H1 (cell line): ENCODE measurements at regions not wholly inside any gene's neighbourhood (a gene's known extent, or its start where the extent isn't known, plus 50 kb on each side); places are given as distances from the start of the nearest gene placed in this dataset.

Experiments used
- CTCF ChIA-PET: fragments of 300-600 bp; sonication (Branson Sonifier 250); formaldehyde crosslinking; loops from one replicate; lab custom pipeline; 2021; ENCODE audit not compliant: partially characterized antibody; lab: Charles Lee
- POLR2A ChIA-PET: fragments of 300-600 bp; sonication (Branson Sonifier 250); formaldehyde crosslinking; loops from one replicate; lab custom pipeline; 2021; ENCODE audit warnings: inconsistent platforms; ENCODE audit not compliant: partially characterized antibody; lab: Charles Lee
- DNase-seq, 2 experiments: peaks; one replicate each; pipeline versions ENCODE4 v3.0.0 to v3.0.0-alpha.2; 2010 to 2022; ENCODE audit warnings: low spot score in 2 of 2, low read depth in 1 of 2, mixed read lengths in 1 of 2
- FAIRE-seq: peaks from 2 replicates; lab custom pipeline; 2011; peaks lifted over from hg19 to GRCh38; lab: Jason Lieb, UNC
- H2AFZ ChIP-seq: 2 replicates; pipeline ENCODE4 v1.8.1; 2012; ENCODE audit warnings: low read length, inconsistent platforms
- H2AK5ac ChIP-seq: 2 replicates; pipeline ENCODE4 v1.6.1; 2013; ENCODE audit warnings: low read depth, low read length
- H2BK120ac ChIP-seq: replicated peaks from 2 replicates; pipeline ENCODE3; 2013; ENCODE audit warnings: low read depth, low read length, inconsistent platforms
- H2BK12ac ChIP-seq: 2 replicates; pipeline ENCODE4 v1.6.1; 2013; ENCODE audit warnings: low read depth, low read length
- H2BK15ac ChIP-seq: 2 replicates; pipeline ENCODE4 v1.6.1; 2013; ENCODE audit warnings: low read length
- H2BK20ac ChIP-seq: 2 replicates; pipeline ENCODE4 v1.6.1; 2013; ENCODE audit warnings: low read length
- H2BK5ac ChIP-seq: 2 replicates; pipeline ENCODE4 v1.6.1; 2013; ENCODE audit warnings: low read depth, low read length
- H3K14ac ChIP-seq: 2 replicates; pipeline ENCODE4 v1.6.1; 2013; ENCODE audit warnings: inconsistent platforms; ENCODE audit not compliant: insufficient read length
- H3K18ac ChIP-seq: 2 replicates; pipeline ENCODE4 v1.6.1; 2013; ENCODE audit warnings: low read length; ENCODE audit errors: extremely low read depth
- H3K23ac ChIP-seq: 2 replicates; pipeline ENCODE4 v1.6.1; 2013; ENCODE audit warnings: inconsistent platforms; ENCODE audit not compliant: insufficient read length
- H3K23me2 ChIP-seq: 2 replicates; pipeline ENCODE4 v1.6.1; 2013; ENCODE audit warnings: low read depth, low read length
- H3K27ac ChIP-seq: 2 replicates; pipeline ENCODE4 v1.6.1; 2011; ENCODE audit warnings: low read depth, low read length, inconsistent platforms
- H3K27me3 ChIP-seq, 4 experiments: replicated peaks in 1 of 4; 1 replicate in 1 of 4; 2 replicates in 3 of 4; pipeline versions ENCODE4 v1.6.1 to v1.8.1; 2011 to 2013; ENCODE audit warnings: low read length in 3 of 4, mild to moderate bottlenecking in 3 of 4, inconsistent platforms in 2 of 4, mixed read lengths in 2 of 4, moderate library complexity in 1 of 4; ENCODE audit not compliant: control insufficient read depth in 3 of 4, insufficient read depth in 3 of 4; ENCODE audit errors: extremely low read depth in 1 of 4
- H3K36me3 ChIP-seq, 4 experiments: 2 replicates each; pipeline versions ENCODE4 v1.6.1 to v1.8.1; 2011 to 2013; ENCODE audit warnings: mild to moderate bottlenecking in 4 of 4, low read length in 3 of 4, moderate library complexity in 2 of 4, control low read depth in 1 of 4, inconsistent platforms in 1 of 4; ENCODE audit not compliant: insufficient read depth in 4 of 4, control insufficient read depth in 2 of 4
- H3K4ac ChIP-seq: replicated peaks from 2 replicates; pipeline ENCODE3; 2013; ENCODE audit warnings: low read length, low read depth, mixed read lengths, inconsistent platforms; ENCODE audit not compliant: insufficient read length
- H3K4me1 ChIP-seq, 4 experiments: replicated peaks in 1 of 4; 1 replicate in 1 of 4; 2 replicates in 3 of 4; pipeline versions ENCODE4 v1.6.1 to v1.8.1; 2011 to 2013; ENCODE audit warnings: low read length in 3 of 4, inconsistent platforms in 2 of 4, mixed read lengths in 1 of 4; ENCODE audit not compliant: insufficient read depth in 4 of 4, control insufficient read depth in 3 of 4
- H3K4me2 ChIP-seq, 2 experiments: 2 replicates each; pipeline versions ENCODE4 v1.6.1 to v1.8.1; 2011 to 2013; ENCODE audit warnings: low read depth in 2 of 2, low read length in 2 of 2, control low read depth in 1 of 2, inconsistent platforms in 1 of 2, mild to moderate bottlenecking in 1 of 2; ENCODE audit not compliant: insufficient read depth in 1 of 2
- H3K4me3 ChIP-seq, 4 experiments: fragments of 200-600, 300-600 bp in 1 of 4; sonication (generic), shearing (Covaris generic), sonication (Bioruptor Twin) in 1 of 4; 2 replicates each; pipeline versions ENCODE4 v1.5.1 to v1.8.1; 2011 to 2016; ENCODE audit warnings: low read length in 4 of 4, low read depth in 3 of 4, control low read depth in 2 of 4, inconsistent platforms in 2 of 4, mild to moderate bottlenecking in 2 of 4, mixed read lengths in 1 of 4, moderate library complexity in 1 of 4; ENCODE audit not compliant: insufficient read depth in 2 of 4; ENCODE audit errors: extremely low read depth in 1 of 4
- H3K56ac ChIP-seq: replicated peaks from 2 replicates; pipeline ENCODE3; 2013; ENCODE audit warnings: low read depth, mild to moderate bottlenecking, mixed read lengths, low read length, inconsistent platforms; ENCODE audit not compliant: insufficient read length
- H3K79me1 ChIP-seq: 2 replicates; pipeline ENCODE4 v1.6.1; 2013; ENCODE audit warnings: low read depth, low read length, control low read depth
- H3K79me2 ChIP-seq, 2 experiments: 2 replicates each; pipeline versions ENCODE4 v1.6.1 to v1.8.1; 2012 to 2013; ENCODE audit warnings: low read length in 2 of 2, mild to moderate bottlenecking in 2 of 2, inconsistent platforms in 1 of 2; ENCODE audit not compliant: insufficient read depth in 2 of 2, control insufficient read depth in 1 of 2
- H3K9ac ChIP-seq, 4 experiments: replicated peaks in 1 of 4; 1 replicate in 1 of 4; 2 replicates in 3 of 4; pipeline versions ENCODE4 v1.6.1 to v1.8.1; 2011 to 2013; ENCODE audit warnings: low read depth in 3 of 4, low read length in 3 of 4, control low read depth in 2 of 4, mild to moderate bottlenecking in 2 of 4, moderate library complexity in 2 of 4, inconsistent platforms in 1 of 4; ENCODE audit errors: extremely low read depth in 1 of 4
- H3K9me3 ChIP-seq, 2 experiments: 2 replicates each; pipeline versions ENCODE4 v1.6.1 to v1.8.1; 2012 to 2013; ENCODE audit warnings: mild to moderate bottlenecking in 2 of 2, moderate library complexity in 2 of 2, control low read depth in 1 of 2, inconsistent platforms in 1 of 2, low read depth in 1 of 2, low read length in 1 of 2, mixed read lengths in 1 of 2; ENCODE audit not compliant: insufficient read depth in 2 of 2
- H4K20me1 ChIP-seq, 2 experiments: replicated peaks in 1 of 2; 2 replicates each; pipeline versions ENCODE3 to v1.8.1; 2011 to 2013; ENCODE audit warnings: inconsistent platforms in 2 of 2, low read length in 2 of 2, mild to moderate bottlenecking in 1 of 2; ENCODE audit not compliant: insufficient read depth in 2 of 2, control insufficient read depth in 1 of 2
- H4K5ac ChIP-seq: 2 replicates; pipeline ENCODE4 v1.6.1; 2013; ENCODE audit warnings: low read length, low read depth, mixed read lengths, inconsistent platforms; ENCODE audit not compliant: insufficient read length
- H4K8ac ChIP-seq: 2 replicates; pipeline ENCODE4 v1.8.0; 2013; ENCODE audit warnings: mild to moderate bottlenecking, moderate library complexity, low read length, inconsistent platforms; ENCODE audit not compliant: insufficient read depth; ENCODE audit errors: extremely low read depth
- H4K91ac ChIP-seq: replicated peaks from 2 replicates; pipeline ENCODE3; 2013; ENCODE audit warnings: low read length, mixed read lengths, inconsistent platforms; ENCODE audit not compliant: insufficient read length
- BCL11A ChIP-seq, 2 experiments: IDR thresholded peaks; one replicate each; pipeline ENCODE4 v1.6.1; 2011; ENCODE audit warnings: low read depth in 2 of 2, low read length in 2 of 2, mild to moderate bottlenecking in 2 of 2
- CBX8 ChIP-seq: fragments of 300-800, 300-1000 bp; sonication (generic); IDR thresholded peaks from 2 replicates; pipeline ENCODE4 v1.7.1; 2016; ENCODE audit warnings: low read depth, low read length, borderline replicate concordance
- GABPA ChIP-seq: IDR thresholded peaks from 2 replicates; pipeline ENCODE4 v1.6.1; 2011; ENCODE audit warnings: mild to moderate bottlenecking, low read length, moderate library complexity, borderline replicate concordance; ENCODE audit not compliant: insufficient read depth
- SAP30 ChIP-seq: fragments of 300-600 bp; sonication (generic); IDR thresholded peaks from 2 replicates; pipeline ENCODE4 v1.7.1; 2012; ENCODE audit warnings: low read length, moderate library complexity, mild to moderate bottlenecking, inconsistent platforms; ENCODE audit not compliant: insufficient read depth, insufficient replicate concordance
- SIX5 ChIP-seq: IDR thresholded peaks from 2 replicates; pipeline ENCODE4 v1.6.1; 2011; ENCODE audit warnings: mild to moderate bottlenecking, low read depth, low read length
- WGBS, 2 experiments: shearing (Covaris generic) in 1 of 2; methylation state at CpG; one replicate each; pipeline versions ENCODE4 v1.1.6 to v1.1.7; 2013 to 2015; ENCODE audit warnings: low lambda C conversion rate in 2 of 2, mixed read lengths in 2 of 2, inconsistent platforms in 1 of 2, low coverage in 1 of 2, missing lambda C conversion rate in 1 of 2; ENCODE audit not compliant: insufficient replicate concordance in 2 of 2, insufficient coverage in 1 of 2, insufficient read length in 1 of 2; ENCODE audit errors: extremely low coverage in 1 of 2, missing lambda C conversion rate in 1 of 2; 5-methylcytosine and 5-hydroxymethylcytosine counted together
- TF ChIP-seq, protein P1 (sequence below): IDR thresholded peaks from 2 replicates; pipeline ENCODE4 v1.6.1; 2012; ENCODE audit warnings: inconsistent platforms

DNA sequence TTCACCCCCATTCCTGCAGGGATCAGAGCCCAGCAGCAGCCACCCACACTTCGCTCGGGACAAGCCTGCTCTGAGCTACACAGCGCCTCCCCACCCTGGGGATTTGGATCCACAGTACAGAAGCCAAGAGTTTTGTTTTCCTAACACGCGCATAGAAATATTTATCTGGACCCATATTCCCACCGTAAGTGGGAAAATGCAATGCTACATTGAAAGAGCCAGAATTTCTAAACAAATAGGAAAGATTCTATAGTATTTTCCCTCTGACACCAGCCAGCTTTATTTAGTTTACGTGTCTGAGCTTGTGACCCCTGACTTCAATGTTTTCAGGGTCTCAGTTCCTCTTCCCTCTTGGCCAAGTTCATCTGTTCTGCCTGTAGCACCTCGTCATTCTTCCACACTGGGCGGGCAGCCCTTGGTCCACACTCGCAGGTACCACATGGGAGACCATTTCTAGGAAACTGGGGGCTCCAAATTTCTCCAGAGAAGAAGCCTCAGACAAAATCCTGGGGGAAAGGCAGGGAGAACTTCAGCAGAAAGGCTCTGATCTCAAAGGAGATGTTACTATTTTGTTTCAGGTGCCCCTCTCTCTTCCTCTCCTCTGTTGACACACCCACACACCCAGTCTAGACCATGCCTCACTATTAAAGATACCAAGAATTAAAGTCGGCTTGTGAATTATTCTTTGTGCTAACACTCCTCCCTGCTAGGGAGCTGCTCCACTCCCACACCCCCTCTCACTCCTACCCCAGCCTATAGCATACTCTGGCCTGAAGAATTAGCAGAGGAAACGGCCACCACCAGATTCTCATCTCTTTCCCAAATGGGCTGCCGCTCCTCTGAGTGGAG lies 116.0 kb upstream of the PCGF5 start:
- no peak overlapping the region for H3K9ac ChIP-seq
- H4K20me1 ChIP-seq, result no peaks in the 10 kb centered on the region
- TF ChIP-seq SIX5 (no peak), GABPA (no peak), CBX8 (no peak), SAP30 (no peak), BCL11A (IDR thresholded peaks at IDR 0.05; ENCODE audit: low read depth in 2 of 2, low read length in 2 of 2) (no peak)
- TF ChIP-seq, protein P1, sequence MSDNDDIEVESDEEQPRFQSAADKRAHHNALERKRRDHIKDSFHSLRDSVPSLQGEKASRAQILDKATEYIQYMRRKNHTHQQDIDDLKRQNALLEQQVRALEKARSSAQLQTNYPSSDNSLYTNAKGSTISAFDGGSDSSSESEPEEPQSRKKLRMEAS, result no peak
- TF ChIP-seq, all 59 proteins: peak for 0
- H3K14ac ChIP-seq, result no peak overlapping the region
- no peaks in the 10 kb centered on the region for H3K79me2 ChIP-seq
- H3K27ac ChIP-seq, result no peak overlapping the region
- H3K4me2 ChIP-seq, result no peak overlapping the region
- no peaks in the 10 kb centered on the region for H3K23me2 ChIP-seq
- H2AK5ac ChIP-seq, result no peak overlapping the region
- ChIA-PET CTCF (no interaction called here), POLR2A (interaction anchor here (0.6 kb wide), 1 partner anchor 146 kb away, joined by 3 read pairs; no protein-coding TSS in a partner anchor)
- no peak overlapping the region for H3K18ac ChIP-seq
- H3K23ac ChIP-seq, result no peak overlapping the region
- no peak overlapping the region for H3K4me3 ChIP-seq
- H3K79me1 ChIP-seq, result no peaks in the 10 kb centered on the region
- H3K27me3 ChIP-seq, result no peaks in the 10 kb centered on the region
- no peak overlapping the region for H2BK120ac ChIP-seq
- no peak overlapping the region for H2BK20ac ChIP-seq
- H4K8ac ChIP-seq, result no peak overlapping the region
- H3K36me3 ChIP-seq, result no peaks in the 10 kb centered on the region
- no peak overlapping the region for H2BK15ac ChIP-seq
- H2AFZ ChIP-seq, result no peak overlapping the region
- DNase-seq (no peak), FAIRE-seq (no peak)
- 0 out of 4 replicates have a peak, but pooled peaks cover 0 to under 1% of the 10 kb centered on the region in 2 experiments for H3K9me3 ChIP-seq
- 81% methylated on average over 13 of the region's 13 CpGs; no CpG with 5 or more reads in 1 of the 2 experiments for WGBS, 2 experiments
- no peak overlapping the region for H2BK5ac ChIP-seq
- no peak overlapping the region for H3K56ac ChIP-seq
- no peak overlapping the region for H4K91ac ChIP-seq
- no peaks in the 10 kb centered on the region for H3K4me1 ChIP-seq
- no peak overlapping the region for H3K4ac ChIP-seq
- H4K5ac ChIP-seq, result no peak overlapping the region
- H2BK12ac ChIP-seq, result no peak overlapping the region
